H9 (cell line): ENCODE measurements at regions not wholly inside any gene's neighbourhood (a gene's known extent, or its start where the extent isn't known, plus 50 kb on each side); places are given as distances from the start of the nearest gene placed in this dataset.

Source experiments
- DNase-seq: peaks from one replicate; pipeline ENCODE4 v3.0.0-alpha.2; 2017
- H2AFZ ChIP-seq: one replicate; pipeline ENCODE4 v1.6.1; 2013; ENCODE audit warnings: mild to moderate bottlenecking, low read length, control low read depth, moderate library complexity
- H2AK5ac ChIP-seq: 2 replicates; pipeline ENCODE4 v1.6.1; 2013; ENCODE audit warnings: low read length, control low read depth, mixed read lengths; ENCODE audit not compliant: insufficient read length
- H2BK120ac ChIP-seq: one replicate; pipeline ENCODE4 v1.6.1; 2013; ENCODE audit warnings: low read depth, mild to moderate bottlenecking, low read length, control low read depth, inconsistent platforms; ENCODE audit not compliant: poor library complexity, severe bottlenecking
- H2BK12ac ChIP-seq: 2 replicates; pipeline ENCODE4 v1.6.1; 2013; ENCODE audit warnings: low read length, control low read depth, mixed read lengths, low read depth; ENCODE audit not compliant: insufficient read length
- H2BK15ac ChIP-seq: 2 replicates; pipeline ENCODE4 v1.6.1; 2013; ENCODE audit warnings: low read depth, low read length, control low read depth
- H2BK20ac ChIP-seq: one replicate; pipeline ENCODE4 v1.6.1; 2013; ENCODE audit warnings: low read depth, mild to moderate bottlenecking, low read length, control low read depth, inconsistent platforms; ENCODE audit not compliant: poor library complexity, severe bottlenecking
- H2BK5ac ChIP-seq: 2 replicates; pipeline ENCODE4 v1.6.1; 2013; ENCODE audit warnings: low read length, control low read depth, mixed read lengths; ENCODE audit not compliant: insufficient read length
- H3K14ac ChIP-seq: 2 replicates; pipeline ENCODE4 v1.6.1; 2013; ENCODE audit warnings: low read length, control low read depth; ENCODE audit not compliant: insufficient read depth
- H3K18ac ChIP-seq: 2 replicates; pipeline ENCODE4 v1.6.1; 2013; ENCODE audit warnings: low read depth, mild to moderate bottlenecking, mixed read lengths, low read length, control low read depth; ENCODE audit not compliant: insufficient read length
- H3K23ac ChIP-seq: 2 replicates; pipeline ENCODE4 v1.6.1; 2013; ENCODE audit warnings: low read length, control low read depth, mixed read lengths, low read depth; ENCODE audit not compliant: insufficient read length
- H3K23me2 ChIP-seq: 2 replicates; pipeline ENCODE4 v1.6.1; 2013; ENCODE audit warnings: low read depth, mild to moderate bottlenecking, mixed read lengths, low read length, control low read depth; ENCODE audit not compliant: insufficient read length, poor library complexity, severe bottlenecking
- H3K27ac ChIP-seq: 2 replicates; pipeline ENCODE4 v1.5.1; 2013; ENCODE audit warnings: low read length, control low read depth, mixed read lengths, low read depth; ENCODE audit not compliant: insufficient read length
- H3K27me3 ChIP-seq: 2 replicates; pipeline ENCODE4 v1.6.1; 2013; ENCODE audit warnings: low read length, control low read depth, inconsistent platforms; ENCODE audit not compliant: insufficient read depth
- H3K4ac ChIP-seq: 2 replicates; pipeline ENCODE4 v1.6.1; 2013; ENCODE audit warnings: low read depth, mild to moderate bottlenecking, control low read depth, inconsistent platforms, low read length, moderate library complexity
- H3K4me1 ChIP-seq: 2 replicates; pipeline ENCODE4 v1.6.1; 2013; ENCODE audit warnings: low read length, control low read depth, inconsistent platforms; ENCODE audit not compliant: insufficient read depth
- H3K4me2 ChIP-seq: 2 replicates; pipeline ENCODE4 v1.6.1; 2013; ENCODE audit warnings: low read length, control low read depth, mixed read lengths; ENCODE audit not compliant: insufficient read length, insufficient read depth
- H3K56ac ChIP-seq: 2 replicates; pipeline ENCODE4 v1.6.1; 2013; ENCODE audit warnings: low read depth, mild to moderate bottlenecking, mixed read lengths, low read length, control low read depth; ENCODE audit not compliant: insufficient read length
- H3K79me1 ChIP-seq: 2 replicates; pipeline ENCODE4 v1.6.1; 2013; ENCODE audit warnings: low read depth, mild to moderate bottlenecking, moderate library complexity, low read length, control low read depth, inconsistent platforms; ENCODE audit not compliant: insufficient read depth, poor library complexity, severe bottlenecking
- H3K79me2 ChIP-seq: 2 replicates; pipeline ENCODE4 v1.6.1; 2013; ENCODE audit warnings: low read length, control low read depth, inconsistent platforms; ENCODE audit not compliant: insufficient read depth
- H3K9ac ChIP-seq: 2 replicates; pipeline ENCODE4 v1.6.1; 2013; ENCODE audit warnings: low read length, control low read depth, mixed read lengths; ENCODE audit not compliant: insufficient read length; ENCODE audit errors: extremely low read depth
- H3K9me3 ChIP-seq: one replicate; pipeline ENCODE4 v1.6.1; 2013; ENCODE audit warnings: low read depth, low read length, inconsistent platforms; ENCODE audit not compliant: control insufficient read depth
- H3T11ph ChIP-seq: one replicate; pipeline ENCODE4 v1.6.1; 2013; ENCODE audit warnings: mild to moderate bottlenecking, low read length, control low read depth, inconsistent platforms
- H4K20me1 ChIP-seq: one replicate; pipeline ENCODE4 v1.6.1; 2013; ENCODE audit not compliant: control insufficient read depth, insufficient read length, insufficient read depth
- H4K5ac ChIP-seq: 2 replicates; pipeline ENCODE4 v1.6.1; 2013; ENCODE audit warnings: low read depth, mild to moderate bottlenecking, mixed read lengths, low read length, control low read depth; ENCODE audit not compliant: insufficient read length
- H4K8ac ChIP-seq: replicated peaks from 2 replicates; pipeline ENCODE4 v1.6.1; 2013; ENCODE audit warnings: low read length, control low read depth, mixed read lengths, low read depth; ENCODE audit not compliant: insufficient read length
- H4K91ac ChIP-seq: 2 replicates; pipeline ENCODE4 v1.6.1; 2013; ENCODE audit warnings: low read depth, mild to moderate bottlenecking, moderate library complexity, mixed read lengths, low read length, control low read depth; ENCODE audit not compliant: insufficient read length
- H3K27ac Mint-ChIP-seq, 3 experiments: 2 replicates in 2 of 3; 3 replicates in 1 of 3; pipeline ENCODE4 v1.8.0; 2020 to 2021; ENCODE audit warnings: mixed read lengths in 3 of 3, mild to moderate bottlenecking in 1 of 3, moderate library complexity in 1 of 3
- H3K27me3 Mint-ChIP-seq: 2 replicates; pipeline ENCODE4 v1.8.0; 2021; ENCODE audit warnings: low read depth, mild to moderate bottlenecking, moderate library complexity, mixed read lengths
- H3K36me3 Mint-ChIP-seq, 3 experiments: 2 replicates in 2 of 3; 3 replicates in 1 of 3; pipeline ENCODE4 v1.8.0; 2020 to 2021; ENCODE audit warnings: low read depth in 3 of 3, mixed read lengths in 3 of 3; ENCODE audit not compliant: insufficient read depth in 1 of 3
- H3K4me1 Mint-ChIP-seq, 2 experiments: 2 replicates each; pipeline ENCODE4 v1.8.0; 2020; ENCODE audit warnings: mixed read lengths in 2 of 2
- H3K4me3 Mint-ChIP-seq, 2 experiments: 2 replicates in 1 of 2; 3 replicates in 1 of 2; pipeline ENCODE4 v1.8.0; 2020 to 2021; ENCODE audit warnings: mild to moderate bottlenecking in 2 of 2, mixed read lengths in 2 of 2, moderate library complexity in 1 of 2
- H3K9me3 Mint-ChIP-seq, 2 experiments: 2 replicates in 1 of 2; 3 replicates in 1 of 2; pipeline ENCODE4 v1.8.0; 2020; ENCODE audit warnings: mild to moderate bottlenecking in 2 of 2, mixed read lengths in 2 of 2, moderate library complexity in 1 of 2
- CTCF ChIP-seq: fragments of 200-600 bp; sonication (generic); conservative IDR thresholded peaks from 3 replicates; pipeline ENCODE4 v1.8.0; 2021; ENCODE audit warnings: antibody characterized with exemption, mild to moderate bottlenecking
- WGBS: extraction: QIAGEN DNeasy Blood & Tissue Kit; methylation state at CpG from one replicate; pipeline ENCODE4 v1.1.7; 2013; ENCODE audit warnings: missing lambda C conversion rate, low lambda C conversion rate, mixed read lengths; ENCODE audit not compliant: insufficient read length; ENCODE audit errors: extremely low coverage; 5-methylcytosine and 5-hydroxymethylcytosine counted together

GRCh38 chr4:30600246-30601017 is 119.7 kb upstream of the PCDH7 start:
- Histone ChIP-seq H4K8ac (no peak overlapping the region), H3K27ac (no peak overlapping the region), H3K14ac (no peak overlapping the region), H3T11ph (no peak overlapping the region), H2BK15ac (no peak overlapping the region), H3K9ac (no peak overlapping the region), H4K5ac (no peak overlapping the region), H4K91ac (no peak overlapping the region), H4K20me1 (no peaks in the 10 kb centered on the region), H3K79me1 (no peaks in the 10 kb centered on the region), H3K27me3 (no peaks in the 10 kb centered on the region), H3K79me2 (no peaks in the 10 kb centered on the region), H2AFZ (no peak overlapping the region), H3K23me2 (no peaks in the 10 kb centered on the region), H2BK120ac (no peak overlapping the region), H2BK12ac (no peak overlapping the region), H2AK5ac (no peak overlapping the region), H2BK5ac (no peak overlapping the region), H3K56ac (no peak overlapping the region), H3K23ac (no peak overlapping the region), H3K18ac (no peak overlapping the region), H3K4ac (no peak overlapping the region), H3K4me1 (no peaks in the 10 kb centered on the region), H2BK20ac (no peak overlapping the region), H3K4me2 (no peak overlapping the region), H3K9me3 (no peaks in the 10 kb centered on the region)
- TF ChIP-seq CTCF: no peak
- Mint-ChIP-seq H3K27me3 (no peaks in the 10 kb centered on the region), H3K4me1 (peaks cover 16% of the 10 kb centered on the region in 2 experiments), H3K27ac (peak overlapping the region; percentile 1 to 62 (median 42); a peak in 6 of 7 replicates), H3K9me3 (no peaks in the 10 kb centered on the region), H3K4me3 (no peak overlapping the region), H3K36me3 (no peaks in the 10 kb centered on the region)
- no CpG with 5 or more reads among the region's 5 CpGs for WGBS
- no peak for DNase-seq
